ENCODE measurements at regions not wholly inside any gene's neighbourhood (a gene's known extent, or its start where the extent isn't known, plus 50 kb on each side); places are given as distances from the start of the nearest gene placed in this dataset.

- H3K4me1 ChIP-seq (ENCODE audit: control insufficient read depth in 1 of 2, insufficient read depth in 2 of 2, low read length in 2 of 2): peaks cover 15 to 40% of the 10 kb centered on the region in 2 experiments
- no peaks in the 10 kb centered on the region for H3K9me2 ChIP-seq (ENCODE audit: insufficient read depth)
- H3K27ac ChIP-seq (ENCODE audit: low read depth, low read length): no peak overlapping the region
- ChIA-PET CTCF (no interaction called here), POLR2A (interaction anchor here (1.3 kb wide), 1 partner anchor 135 kb away, joined by 3 read pairs; no protein-coding TSS in a partner anchor), RAD21 (ENCODE audit: low non-redundant PET in 1 of 2, low total read pairs in 2 of 2, uncharacterized antibody in 2 of 2, unreplicated experiment in 2 of 2) (no interaction called here)
- H3K4me3 ChIP-seq (replicated peaks in 1 of 2; ENCODE audit: low read depth in 1 of 2, low read length in 2 of 2): no peak overlapping the region
- no peak overlapping the region for H3K4me2 ChIP-seq (ENCODE audit: low read length)
- BruUV-seq (replicated peaks): no TSS peak
- DNase-seq (ENCODE audit: low read depth, low spot score): no peak
- H3K79me2 ChIP-seq (ENCODE audit: insufficient read depth, low read length): no peaks in the 10 kb centered on the region
- no peaks in the 10 kb centered on the region for H4K20me1 ChIP-seq (ENCODE audit: insufficient read depth)
- TF ChIP-seq EZH2phosphoT487 (IDR thresholded peaks at IDR 0.05; ENCODE audit: borderline replicate concordance) (no peak), ZBTB33 (IDR thresholded peaks at IDR 0.05; ENCODE audit: extremely low read depth, insufficient replicate concordance, low read length) (no peak), ZFX (IDR thresholded peaks at IDR 0.05) (no peak), POLR2A (IDR thresholded peaks at IDR 0.05; ENCODE audit: borderline replicate concordance, extremely low read depth, insufficient read depth, insufficient read length) (no peak), FOSL1 (IDR thresholded peaks at IDR 0.05; ENCODE audit: low read depth) (no peak), REST (IDR thresholded peaks at IDR 0.05; ENCODE audit: low read depth) (no peak), SIN3A (IDR thresholded peaks at IDR 0.05; ENCODE audit: low read depth) (no peak), SP1 (IDR thresholded peaks at IDR 0.05; ENCODE audit: low read depth) (no peak), MAX (IDR thresholded peaks at IDR 0.05) (no peak), CEBPB (IDR thresholded peaks at IDR 0.05; ENCODE audit: low read depth) (no peak), POLR2AphosphoS5 (IDR thresholded peaks at IDR 0.05; ENCODE audit: low read depth, low read length) (no peak), EGR1 (IDR thresholded peaks at IDR 0.05; ENCODE audit: low read depth) (no peak), CTCF (IDR thresholded peaks at IDR 0.05 in 2 of 3, conservative IDR thresholded peaks at IDR 0.05 in 1 of 3; ENCODE audit: borderline replicate concordance in 1 of 3, insufficient read depth in 1 of 3, low read depth in 2 of 3, low read length in 2 of 3) (no peak), CBX3 (IDR thresholded peaks at IDR 0.05; ENCODE audit: low read depth) (no peak), SRF (IDR thresholded peaks at IDR 0.05; ENCODE audit: low read depth) (no peak), EZH2 (IDR thresholded peaks at IDR 0.05) (no peak), YY1 (IDR thresholded peaks at IDR 0.05; ENCODE audit: extremely low read depth, insufficient replicate concordance, low read depth, low read length) (no peak), ATF3 (IDR thresholded peaks at IDR 0.05) (no peak)
- no peak overlapping the region for H2AFZ ChIP-seq (ENCODE audit: low read depth, low read length, poor library complexity, severe bottlenecking)
- H3K27me3 ChIP-seq (ENCODE audit: insufficient read depth, low read length): peaks cover 3% of the 10 kb centered on the region; the same call in 1 of the 2 replicates
- no peaks in the 10 kb centered on the region for H3K36me3 ChIP-seq (ENCODE audit: control insufficient read depth in 1 of 2, insufficient read depth in 2 of 2, low read length in 2 of 2)
- intact Hi-C loops (cut with micrococcal nuclease): no loop called here
- ATAC-seq: no peak
- no peak overlapping the region for H3K9ac ChIP-seq (ENCODE audit: low read length)
- no peaks in the 10 kb centered on the region for H3K9me3 ChIP-seq (ENCODE audit: control insufficient read depth in 1 of 2, insufficient read depth in 1 of 2, low read depth in 1 of 2, low read length in 2 of 2)
Measured at GRCh38 chr2:120940319-120940696, 204.6 kb downstream of the GLI2 start.
